Panc1 (cell line): ENCODE measurements at regions not wholly inside any gene's neighbourhood (a gene's known extent, or its start where the extent isn't known, plus 50 kb on each side); places are given as distances from the start of the nearest gene placed in this dataset.

Experiments used
- ATAC-seq: fragments of 200-7000 bp; cut with Tn5 transposase; 2 replicates; pipeline ENCODE4 v1.9.1; 2020; ENCODE audit warnings: mild to moderate bottlenecking, moderate library complexity
- BruUV-seq: library from RNA; stranded (reverse); fragments of 400-500 nt; replicated peaks from 2 replicates; lab custom pipeline; 2021; lab: Mats Ljungman, UMichigan
- CTCF ChIA-PET: fragments of 300-600 bp; sonication (Branson Sonifier 250); formaldehyde crosslinking; loops from one replicate; lab custom pipeline; 2022; ENCODE audit warnings: antibody characterized with exemption; lab: Charles Lee
- POLR2A ChIA-PET: fragments of 300-600 bp; sonication (Branson Sonifier 250); formaldehyde crosslinking; loops from one replicate; lab custom pipeline; 2022; ENCODE audit warnings: antibody characterized with exemption; lab: Charles Lee
- DNase-seq: peaks from one replicate; pipeline ENCODE4 v3.0.0-alpha.2; 2010; ENCODE audit warnings: low read depth, low spot score
- H3K27ac ChIP-seq: 2 replicates; pipeline ENCODE4 v1.5.1; 2011; ENCODE audit warnings: mild to moderate bottlenecking, low read length, inconsistent platforms
- H3K27me3 ChIP-seq: fragments of 200-500 bp; sonication (Bioruptor generic); 2 replicates; pipeline ENCODE4 v1.6.0; 2014; ENCODE audit warnings: low read length, inconsistent platforms; ENCODE audit not compliant: control insufficient read depth, insufficient read depth
- H3K36me3 ChIP-seq: fragments of 200-500 bp; sonication (Bioruptor generic); 2 replicates; pipeline ENCODE4 v1.5.1; 2014; ENCODE audit warnings: inconsistent platforms, mild to moderate bottlenecking, low read length, moderate library complexity; ENCODE audit not compliant: control insufficient read depth, insufficient read depth
- H3K4me1 ChIP-seq: 2 replicates; pipeline ENCODE4 v1.5.1; 2011; ENCODE audit warnings: inconsistent platforms, mild to moderate bottlenecking, low read length, moderate library complexity; ENCODE audit not compliant: control insufficient read depth, insufficient read depth
- H3K4me3 ChIP-seq, 2 experiments: 2 replicates each; pipeline ENCODE4 v1.5.1; 2011 to 2012; ENCODE audit warnings: low read depth in 2 of 2, low read length in 2 of 2, mild to moderate bottlenecking in 2 of 2, inconsistent platforms in 1 of 2, moderate library complexity in 1 of 2
- H3K9me3 ChIP-seq: fragments of 200-500 bp; sonication (Bioruptor generic); 2 replicates; pipeline ENCODE4 v1.5.1; 2014; ENCODE audit warnings: low read depth, mild to moderate bottlenecking, inconsistent platforms, low read length, moderate library complexity; ENCODE audit not compliant: control insufficient read depth, insufficient read depth
- CTCF ChIP-seq: fragments of 450-650 bp; IDR thresholded peaks from 2 replicates; pipeline ENCODE4 v1.5.1; 2017; ENCODE audit warnings: mild to moderate bottlenecking
- POLR2AphosphoS5 ChIP-seq: IDR thresholded peaks from 2 replicates; pipeline ENCODE4 v1.6.1; 2012; ENCODE audit warnings: mild to moderate bottlenecking, low read depth, low read length, moderate library complexity
- REST ChIP-seq, 2 experiments: IDR thresholded peaks; 2 replicates each; pipeline ENCODE4 v1.6.1; 2011 to 2012; ENCODE audit warnings: low read depth in 2 of 2, control low read depth in 1 of 2, low read length in 1 of 2, mild to moderate bottlenecking in 1 of 2, moderate library complexity in 1 of 2; ENCODE audit not compliant: insufficient read depth in 1 of 2
- SIN3A ChIP-seq: IDR thresholded peaks from 2 replicates; pipeline ENCODE4 v1.6.1; 2012; ENCODE audit warnings: low read depth, mild to moderate bottlenecking, low read length, moderate library complexity, borderline replicate concordance; ENCODE audit not compliant: insufficient read depth
- TCF7L2 ChIP-seq: IDR thresholded peaks from 2 replicates; pipeline ENCODE4 v1.6.1; 2011; ENCODE audit warnings: mild to moderate bottlenecking, low read depth, low read length, inconsistent platforms
- in situ Hi-C: cut with HindIII; loops from 2 replicates; pipeline ENCODE4 v1.10.0; 2016; ENCODE audit warnings: low sequenced_read_pairs, low pct_unique_long_range_greater_than_20kb
- intact Hi-C: fragments of 100-400 bp; cut with micrococcal nuclease; formaldehyde crosslinking; loops from one replicate; pipeline ENCODE4 v1.10.0; 2022; ENCODE audit not compliant: unreplicated experiment

DNA sequence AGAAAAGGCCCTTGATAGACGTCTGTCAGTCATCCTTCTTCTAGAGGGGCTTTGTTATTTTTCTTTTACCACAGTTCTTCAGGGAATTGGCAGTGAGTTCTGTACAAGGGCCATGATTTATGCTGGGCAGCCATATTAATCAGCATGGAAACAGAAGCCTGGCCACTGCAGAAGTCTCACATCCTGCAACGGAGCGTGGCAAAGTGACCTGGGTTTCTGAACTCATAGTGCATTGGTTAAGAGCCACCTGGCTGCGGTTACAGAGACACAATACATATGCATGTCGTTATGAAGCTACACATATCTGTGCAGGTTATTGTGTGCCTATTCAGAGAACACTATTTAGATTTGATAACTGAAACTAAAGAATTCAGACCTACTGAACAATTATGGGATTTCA, 419.4 kb upstream of the CELF2 start:
- intact Hi-C loops = no loop called here
- no TSS peak for BruUV-seq
- Histone ChIP-seq H3K9me3 (no peaks in the 10 kb centered on the region), H3K4me3 (no peak overlapping the region), H3K27me3 (no peaks in the 10 kb centered on the region), H3K27ac (no peak overlapping the region), H3K36me3 (no peaks in the 10 kb centered on the region), H3K4me1 (no peaks in the 10 kb centered on the region)
- ATAC-seq (no peak), DNase-seq (no peak)
- CTCF ChIA-PET = no interaction called here
- TF ChIP-seq TCF7L2 = no peak
- no peak for TF ChIP-seq REST (IDR thresholded peaks at IDR 0.05; ENCODE audit: insufficient read depth in 1 of 2, low read depth in 2 of 2, low read length in 1 of 2)
- no peak for TF ChIP-seq POLR2AphosphoS5
- TF ChIP-seq SIN3A = no peak
- TF ChIP-seq CTCF = no peak
- POLR2A ChIA-PET = no interaction called here
- in situ Hi-C loops = no loop called here

GRCh38 chr10:10600004-10600403, 417.7 kb upstream of the CELF2 start:
- ATAC-seq (no peak), DNase-seq (no peak)
- BruUV-seq = no TSS peak
- TF ChIP-seq SIN3A (no peak), POLR2AphosphoS5 (no peak), CTCF (no peak), REST (IDR thresholded peaks at IDR 0.05; ENCODE audit: insufficient read depth in 1 of 2, low read depth in 2 of 2, low read length in 1 of 2) (no peak), TCF7L2 (no peak)
- CTCF ChIA-PET = no interaction called here
- H3K36me3 ChIP-seq = no peaks in the 10 kb centered on the region
- no peak overlapping the region for H3K4me3 ChIP-seq
- POLR2A ChIA-PET = no interaction called here
- in situ Hi-C loops (no loop called here), intact Hi-C loops (no loop called here)
- no peak overlapping the region for H3K27ac ChIP-seq
- H3K27me3 ChIP-seq = no peaks in the 10 kb centered on the region
- H3K9me3 ChIP-seq = no peaks in the 10 kb centered on the region
- H3K4me1 ChIP-seq = no peaks in the 10 kb centered on the region
